ENCODE measurements at regions not wholly inside any gene's neighbourhood (a gene's known extent, or its start where the extent isn't known, plus 50 kb on each side); places are given as distances from the start of the nearest gene placed in this dataset.

DNA sequence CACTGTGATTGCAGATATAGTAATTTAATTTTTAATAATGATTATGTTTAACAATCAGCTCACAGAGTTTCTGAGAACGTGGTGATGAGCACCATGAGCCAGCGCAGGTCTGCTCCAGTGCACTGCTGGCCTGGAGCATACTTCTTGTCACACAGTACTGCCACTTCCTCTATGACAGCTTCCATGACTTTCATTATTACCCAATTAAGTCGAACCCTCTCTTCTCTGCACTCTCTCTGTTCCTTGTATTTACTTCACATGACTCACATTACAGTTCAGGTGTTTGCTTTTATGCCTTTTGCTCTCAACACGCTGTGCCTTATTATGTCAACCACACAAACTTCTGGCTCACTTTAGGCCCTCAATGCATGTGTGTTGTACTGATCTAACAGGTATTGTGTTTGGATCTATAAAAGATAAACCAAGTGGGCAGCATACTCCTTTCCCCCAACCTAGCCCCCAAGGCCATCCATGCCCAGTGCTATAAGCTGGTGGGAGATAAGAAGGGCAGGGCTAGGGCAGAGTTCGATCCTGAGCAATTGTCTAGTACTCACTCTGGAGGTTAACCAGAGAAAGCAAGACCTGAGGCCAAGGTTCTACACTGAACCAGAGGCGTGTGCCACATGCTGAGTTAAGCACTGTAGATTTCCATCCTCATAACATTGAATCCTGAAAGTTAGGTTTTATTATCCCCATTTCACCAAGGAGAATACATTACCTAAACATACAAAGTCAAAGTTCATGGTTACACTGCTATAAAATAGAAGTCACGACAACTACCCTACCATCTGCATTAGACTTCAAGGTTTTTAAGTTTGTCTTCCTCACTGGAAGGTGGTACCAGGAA lies 356.5 kb downstream of the INSC start:
- TF ChIP-seq, protein P1, sequence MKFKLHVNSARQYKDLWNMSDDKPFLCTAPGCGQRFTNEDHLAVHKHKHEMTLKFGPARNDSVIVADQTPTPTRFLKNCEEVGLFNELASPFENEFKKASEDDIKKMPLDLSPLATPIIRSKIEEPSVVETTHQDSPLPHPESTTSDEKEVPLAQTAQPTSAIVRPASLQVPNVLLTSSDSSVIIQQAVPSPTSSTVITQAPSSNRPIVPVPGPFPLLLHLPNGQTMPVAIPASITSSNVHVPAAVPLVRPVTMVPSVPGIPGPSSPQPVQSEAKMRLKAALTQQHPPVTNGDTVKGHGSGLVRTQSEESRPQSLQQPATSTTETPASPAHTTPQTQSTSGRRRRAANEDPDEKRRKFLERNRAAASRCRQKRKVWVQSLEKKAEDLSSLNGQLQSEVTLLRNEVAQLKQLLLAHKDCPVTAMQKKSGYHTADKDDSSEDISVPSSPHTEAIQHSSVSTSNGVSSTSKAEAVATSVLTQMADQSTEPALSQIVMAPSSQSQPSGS (CRISPR knock-in tag; IDR thresholded peaks at IDR 0.05): no peak
- TF ChIP-seq PHB (CRISPR knock-in tag; IDR thresholded peaks at IDR 0.05) (no peak), IRF2 (CRISPR knock-in tag; IDR thresholded peaks at IDR 0.05) (no peak), KDM4B (IDR thresholded peaks at IDR 0.05; ENCODE audit: borderline replicate concordance in 2 of 2, low read depth in 1 of 2) (no peak)
- TF ChIP-seq, protein P2, sequence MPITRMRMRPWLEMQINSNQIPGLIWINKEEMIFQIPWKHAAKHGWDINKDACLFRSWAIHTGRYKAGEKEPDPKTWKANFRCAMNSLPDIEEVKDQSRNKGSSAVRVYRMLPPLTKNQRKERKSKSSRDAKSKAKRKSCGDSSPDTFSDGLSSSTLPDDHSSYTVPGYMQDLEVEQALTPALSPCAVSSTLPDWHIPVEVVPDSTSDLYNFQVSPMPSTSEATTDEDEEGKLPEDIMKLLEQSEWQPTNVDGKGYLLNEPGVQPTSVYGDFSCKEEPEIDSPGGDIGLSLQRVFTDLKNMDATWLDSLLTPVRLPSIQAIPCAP (CRISPR knock-in tag; IDR thresholded peaks at IDR 0.05; ENCODE audit: borderline replicate concordance): no peak
